ENCODE measurements at regions not wholly inside any gene's neighbourhood (a gene's known extent, or its start where the extent isn't known, plus 50 kb on each side); places are given as distances from the start of the nearest gene placed in this dataset.

- WGBS: 96% methylated on average over 23 of the region's 23 CpGs
- Histone ChIP-seq H3K9ac (ENCODE audit: low read depth, low read length) (no peak overlapping the region), H3K4me3 (ENCODE audit: low read length) (no peak overlapping the region), H3K4me1 (ENCODE audit: insufficient read depth, low read length) (no peaks in the 10 kb centered on the region; the same call in 1 of the 2 replicates), H3K27ac (ENCODE audit: low read depth, low read length) (no peak overlapping the region), H3K36me3 (ENCODE audit: insufficient read depth, low read length) (no peaks in the 10 kb centered on the region), H3K27me3 (ENCODE audit: insufficient read depth, low read length) (no peaks in the 10 kb centered on the region), H3K9me3 (ENCODE audit: insufficient read depth, low read depth, low read length) (no peaks in the 10 kb centered on the region)
These were observed 258.5 kb upstream of the PDGFD start for GRCh38 chr11:104422324-104422944.

DNA sequence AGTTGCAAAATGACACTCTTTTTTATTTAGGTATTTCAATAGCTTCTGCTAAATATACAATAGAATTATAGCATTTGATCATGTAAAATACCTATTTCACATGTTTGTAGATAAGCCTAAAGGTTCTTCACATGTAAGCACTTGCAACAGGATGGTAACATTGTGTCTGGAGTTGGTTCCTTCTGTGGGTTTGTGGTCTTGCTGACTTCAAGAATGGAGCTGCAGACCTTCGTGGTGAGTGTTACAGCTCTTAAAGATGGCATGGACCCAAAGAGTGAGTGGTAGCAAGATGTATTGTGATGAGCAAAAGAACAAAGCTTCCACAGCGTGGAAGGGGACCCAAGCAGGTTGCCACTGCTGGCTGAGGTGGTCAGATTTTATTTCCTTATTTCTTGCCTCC, 246.4 kb upstream of the PDGFD start:
- no peaks in the 10 kb centered on the region for H3K27me3 ChIP-seq (ENCODE audit: insufficient read depth, low read length)
- no peak overlapping the region for H3K27ac ChIP-seq (ENCODE audit: low read depth, low read length)
- no peaks in the 10 kb centered on the region for H3K36me3 ChIP-seq (ENCODE audit: insufficient read depth, low read length)
- peaks cover 5% of the 10 kb centered on the region for H3K4me1 ChIP-seq (ENCODE audit: insufficient read depth, low read length)
- H3K9me3 ChIP-seq (ENCODE audit: insufficient read depth, low read depth, low read length): no peaks in the 10 kb centered on the region
- H3K4me3 ChIP-seq (ENCODE audit: low read length): no peak overlapping the region
- 90% methylated on average over 2 of the region's 2 CpGs for WGBS
- no peak overlapping the region for H3K9ac ChIP-seq (ENCODE audit: low read depth, low read length)

DNA sequence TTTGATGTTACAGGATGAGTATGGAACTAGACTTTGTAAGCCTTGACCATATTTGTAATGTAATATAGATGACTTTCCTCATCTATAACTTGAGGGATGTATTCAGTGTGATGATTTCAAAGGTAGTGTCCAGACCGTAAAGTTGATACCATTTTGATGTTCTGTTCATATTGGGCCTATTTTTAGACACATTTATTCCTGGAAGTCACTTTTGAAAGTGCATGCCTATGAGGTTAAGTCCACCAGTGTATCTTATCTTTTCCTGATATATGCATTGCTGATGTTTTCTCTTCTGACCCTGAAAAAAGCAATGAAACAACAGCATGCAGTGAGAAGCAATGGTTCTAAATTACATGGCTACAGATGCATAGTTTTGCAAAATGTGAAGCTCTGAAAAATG, 244.7 kb upstream of the PDGFD start:
- H3K27ac ChIP-seq (ENCODE audit: low read depth, low read length): no peak overlapping the region
- 92% methylated on average over 1 of the region's 1 CpG for WGBS

GRCh38 chr11:104405277-104405676, 241.3 kb upstream of the PDGFD start:
- H3K36me3 ChIP-seq (ENCODE audit: insufficient read depth, low read length): no peaks in the 10 kb centered on the region
- peaks cover 36% of the 10 kb centered on the region for H3K4me1 ChIP-seq (ENCODE audit: insufficient read depth, low read length)
- H3K9me3 ChIP-seq (ENCODE audit: insufficient read depth, low read depth, low read length): no peaks in the 10 kb centered on the region
- no CpG with 5 or more reads among the region's 1 CpG for WGBS
- H3K9ac ChIP-seq (ENCODE audit: low read depth, low read length): no peak overlapping the region
- no peak overlapping the region for H3K4me3 ChIP-seq (ENCODE audit: low read length)
- H3K27ac ChIP-seq (ENCODE audit: low read depth, low read length): peak overlapping the region; percentile 56; the same call in 1 of the 2 replicates
- no peaks in the 10 kb centered on the region for H3K27me3 ChIP-seq (ENCODE audit: insufficient read depth, low read length)

More for the DNA sequence above, 244.7 kb upstream of the PDGFD start:
- no peaks in the 10 kb centered on the region for H3K9me3 ChIP-seq (ENCODE audit: insufficient read depth, low read depth, low read length)
- no peaks in the 10 kb centered on the region for H3K27me3 ChIP-seq (ENCODE audit: insufficient read depth, low read length)
- H3K4me3 ChIP-seq (ENCODE audit: low read length): no peak overlapping the region
- no peak overlapping the region for H3K9ac ChIP-seq (ENCODE audit: low read depth, low read length)
- peaks cover 22% of the 10 kb centered on the region for H3K4me1 ChIP-seq (ENCODE audit: insufficient read depth, low read length)
- H3K36me3 ChIP-seq (ENCODE audit: insufficient read depth, low read length): no peaks in the 10 kb centered on the region

GRCh38 chr11:104404231-104405175, 240.6 kb upstream of the PDGFD start:
- Histone ChIP-seq H3K4me1 (ENCODE audit: insufficient read depth, low read length) (peaks cover 36% of the 10 kb centered on the region), H3K27ac (ENCODE audit: low read depth, low read length) (peak overlapping the region; percentile 78), H3K9ac (ENCODE audit: low read depth, low read length) (no peak overlapping the region; the same call in 1 of the 2 replicates), H3K27me3 (ENCODE audit: insufficient read depth, low read length) (no peaks in the 10 kb centered on the region), H3K36me3 (ENCODE audit: insufficient read depth, low read length) (no peaks in the 10 kb centered on the region), H3K4me3 (ENCODE audit: low read length) (no peak overlapping the region), H3K9me3 (ENCODE audit: insufficient read depth, low read depth, low read length) (no peaks in the 10 kb centered on the region)
- 80% methylated on average over 2 of the region's 3 CpGs for WGBS

DNA sequence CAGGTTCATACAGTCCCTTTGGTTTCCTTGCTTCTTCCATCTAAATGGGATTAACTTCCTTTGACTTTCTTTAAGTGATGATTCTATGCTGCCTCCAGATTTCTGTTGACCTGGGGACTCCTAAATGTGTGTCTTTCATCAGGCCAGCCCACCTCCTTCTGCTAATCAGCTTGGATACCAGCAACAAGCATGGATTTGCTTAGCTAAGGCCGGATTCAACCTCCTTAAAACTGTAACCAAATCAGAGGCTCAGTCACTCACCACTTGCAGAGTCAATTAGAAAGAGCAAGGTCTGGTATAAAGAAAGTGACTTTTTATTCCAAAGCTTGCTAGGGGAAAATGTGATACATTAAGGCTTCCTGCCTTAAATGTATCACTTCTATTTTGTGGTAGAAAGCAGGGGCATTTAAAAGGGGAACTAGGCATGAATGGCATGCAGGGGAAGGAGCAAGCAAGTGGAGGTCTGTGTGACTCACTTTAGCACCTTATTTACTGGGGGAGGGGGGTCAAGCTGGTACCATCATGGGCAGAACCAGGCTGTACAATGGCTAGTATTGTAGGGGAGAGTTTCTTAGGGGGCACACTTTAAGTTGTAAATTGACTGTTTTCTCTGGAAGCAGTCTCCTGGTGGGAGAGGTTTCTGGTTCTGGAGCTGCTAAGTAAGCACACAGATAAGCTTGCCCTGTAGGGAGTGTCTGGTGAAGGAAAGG, 239.0 kb upstream of the PDGFD start:
- Histone ChIP-seq H3K27ac (ENCODE audit: low read depth, low read length) (peak overlapping the region; percentile 78), H3K4me3 (ENCODE audit: low read length) (peak overlapping the region; percentile 10; the same call in 1 of the 2 replicates), H3K4me1 (ENCODE audit: insufficient read depth, low read length) (peaks cover 36% of the 10 kb centered on the region), H3K27me3 (ENCODE audit: insufficient read depth, low read length) (no peaks in the 10 kb centered on the region), H3K36me3 (ENCODE audit: insufficient read depth, low read length) (no peaks in the 10 kb centered on the region), H3K9me3 (ENCODE audit: insufficient read depth, low read depth, low read length) (no peaks in the 10 kb centered on the region), H3K9ac (ENCODE audit: low read depth, low read length) (peak overlapping the region; percentile 16; the same call in 1 of the 2 replicates)
- 35% methylated on average over 1 of the region's 1 CpG for WGBS

DNA sequence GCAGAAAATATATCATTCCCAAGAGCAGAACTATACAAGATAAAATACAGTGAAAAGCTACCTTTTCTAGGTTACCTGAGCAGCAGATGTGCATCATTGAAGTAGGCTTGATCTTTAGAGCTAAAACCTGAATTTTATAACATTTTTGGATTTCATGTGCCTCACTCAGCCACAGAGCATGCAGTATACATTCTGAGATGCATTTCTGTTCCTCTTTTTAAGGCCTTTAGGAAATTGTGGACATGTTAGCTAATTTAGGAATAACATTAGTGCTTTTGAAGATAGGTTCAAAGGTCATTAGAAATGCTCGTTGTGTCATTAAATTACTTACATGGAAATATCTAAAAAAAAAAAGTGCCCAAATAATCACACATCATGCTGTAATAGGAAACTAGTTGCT, 230.6 kb upstream of the PDGFD start:
- no peak overlapping the region for H3K27ac ChIP-seq (ENCODE audit: low read depth, low read length)
- no peaks in the 10 kb centered on the region for H3K27me3 ChIP-seq (ENCODE audit: insufficient read depth, low read length)
- peaks cover 27% of the 10 kb centered on the region for H3K4me1 ChIP-seq (ENCODE audit: insufficient read depth, low read length)
- no peaks in the 10 kb centered on the region for H3K9me3 ChIP-seq (ENCODE audit: insufficient read depth, low read depth, low read length)
- no peak overlapping the region for H3K9ac ChIP-seq (ENCODE audit: low read depth, low read length)
- H3K4me3 ChIP-seq (ENCODE audit: low read length): no peak overlapping the region
- H3K36me3 ChIP-seq (ENCODE audit: insufficient read depth, low read length): no peaks in the 10 kb centered on the region
- WGBS: no CpG with 5 or more reads among the region's 1 CpG

- Histone ChIP-seq H3K4me1 (ENCODE audit: insufficient read depth, low read length) (peaks cover 14% of the 10 kb centered on the region; the same call in 1 of the 2 replicates), H3K4me3 (ENCODE audit: low read length) (no peak overlapping the region), H3K27me3 (ENCODE audit: insufficient read depth, low read length) (no peaks in the 10 kb centered on the region), H3K36me3 (ENCODE audit: insufficient read depth, low read length) (no peaks in the 10 kb centered on the region), H3K27ac (ENCODE audit: low read depth, low read length) (no peak overlapping the region), H3K9ac (ENCODE audit: low read depth, low read length) (no peak overlapping the region), H3K9me3 (ENCODE audit: insufficient read depth, low read depth, low read length) (no peaks in the 10 kb centered on the region)
- WGBS: 88% methylated on average over 3 of the region's 4 CpGs
These were observed 226.7 kb upstream of the PDGFD start for GRCh38 chr11:104390651-104391050.

DNA sequence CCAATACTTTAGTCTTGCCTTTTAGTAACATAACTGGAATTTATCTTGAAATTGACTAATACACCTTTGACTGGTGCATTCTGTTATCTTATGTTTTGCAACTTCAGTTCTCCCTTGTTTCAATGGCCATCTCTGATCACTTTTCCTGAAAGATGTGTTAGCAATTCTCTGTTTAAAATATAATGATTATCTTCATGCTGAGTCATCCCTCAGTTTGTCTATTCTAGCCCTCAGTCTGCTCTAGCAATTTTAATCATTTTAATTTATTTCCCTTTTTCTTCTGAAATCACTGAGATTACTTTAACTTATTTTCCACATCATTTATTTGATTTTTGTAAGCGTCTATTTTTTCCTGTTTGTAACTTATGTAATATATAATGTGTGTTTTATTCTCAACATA, 221.9 kb upstream of the PDGFD start:
- Histone ChIP-seq H3K4me1 (ENCODE audit: insufficient read depth, low read length) (no peaks in the 10 kb centered on the region), H3K27ac (ENCODE audit: low read depth, low read length) (no peak overlapping the region), H3K4me3 (ENCODE audit: low read length) (no peak overlapping the region), H3K27me3 (ENCODE audit: insufficient read depth, low read length) (no peaks in the 10 kb centered on the region), H3K36me3 (ENCODE audit: insufficient read depth, low read length) (no peaks in the 10 kb centered on the region), H3K9me3 (ENCODE audit: insufficient read depth, low read depth, low read length) (no peaks in the 10 kb centered on the region), H3K9ac (ENCODE audit: low read depth, low read length) (no peak overlapping the region)
- WGBS: no CpG with 5 or more reads among the region's 1 CpG

DNA sequence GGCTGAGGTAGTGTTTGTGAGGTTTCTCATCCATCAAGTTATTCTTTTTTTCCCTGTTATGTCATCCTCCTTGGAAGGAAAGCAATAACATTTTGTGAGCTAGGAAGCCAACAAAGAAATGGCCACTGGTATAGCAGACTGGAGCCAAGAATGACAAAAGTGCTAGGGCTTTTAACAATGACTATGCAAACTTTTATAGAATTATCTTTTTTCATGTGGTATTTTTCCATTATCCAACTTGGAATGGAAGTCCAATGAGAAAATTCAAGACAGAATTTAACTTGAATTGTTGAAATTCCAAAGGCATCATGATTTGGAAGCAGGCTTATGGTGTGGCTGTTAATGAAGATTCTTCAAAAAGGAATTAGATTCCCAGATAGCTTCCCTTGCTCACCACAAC, 216.4 kb upstream of the PDGFD start:
- Histone ChIP-seq H3K9me3 (ENCODE audit: insufficient read depth, low read depth, low read length) (no peaks in the 10 kb centered on the region), H3K27me3 (ENCODE audit: insufficient read depth, low read length) (no peaks in the 10 kb centered on the region), H3K4me3 (ENCODE audit: low read length) (no peak overlapping the region)

GRCh38 chr11:104372111-104372510, 208.2 kb upstream of the PDGFD start:
- Histone ChIP-seq H3K9ac (ENCODE audit: low read depth, low read length) (no peak overlapping the region), H3K36me3 (ENCODE audit: insufficient read depth, low read length) (no peaks in the 10 kb centered on the region), H3K4me1 (ENCODE audit: insufficient read depth, low read length) (no peaks in the 10 kb centered on the region), H3K9me3 (ENCODE audit: insufficient read depth, low read depth, low read length) (no peaks in the 10 kb centered on the region), H3K27me3 (ENCODE audit: insufficient read depth, low read length) (no peaks in the 10 kb centered on the region), H3K27ac (ENCODE audit: low read depth, low read length) (no peak overlapping the region), H3K4me3 (ENCODE audit: low read length) (no peak overlapping the region)
- WGBS: 97% methylated on average over 3 of the region's 3 CpGs

More for the DNA sequence above, 216.4 kb upstream of the PDGFD start:
- Histone ChIP-seq H3K9ac (ENCODE audit: low read depth, low read length) (no peak overlapping the region), H3K27ac (ENCODE audit: low read depth, low read length) (no peak overlapping the region), H3K4me1 (ENCODE audit: insufficient read depth, low read length) (no peaks in the 10 kb centered on the region), H3K36me3 (ENCODE audit: insufficient read depth, low read length) (no peaks in the 10 kb centered on the region)

Measured in HUES64 (cell line).